Stimulated activated CD4-positive, alpha-beta T cell treated with anti-CD3 and anti-CD28 coated beads, Interleukin-4, amount 100 ng/mL, for 48 hours (primary cell): ENCODE measurements at regions not wholly inside any gene's neighbourhood (a gene's known extent, or its start where the extent isn't known, plus 50 kb on each side); places are given as distances from the start of the nearest gene placed in this dataset.

Experiments
- DNase-seq, 2 donors: peaks; one replicate each; pipeline ENCODE4 v3.0.0-alpha.2; 2020; ENCODE audit warnings: low read depth in 2 of 2

DNA sequence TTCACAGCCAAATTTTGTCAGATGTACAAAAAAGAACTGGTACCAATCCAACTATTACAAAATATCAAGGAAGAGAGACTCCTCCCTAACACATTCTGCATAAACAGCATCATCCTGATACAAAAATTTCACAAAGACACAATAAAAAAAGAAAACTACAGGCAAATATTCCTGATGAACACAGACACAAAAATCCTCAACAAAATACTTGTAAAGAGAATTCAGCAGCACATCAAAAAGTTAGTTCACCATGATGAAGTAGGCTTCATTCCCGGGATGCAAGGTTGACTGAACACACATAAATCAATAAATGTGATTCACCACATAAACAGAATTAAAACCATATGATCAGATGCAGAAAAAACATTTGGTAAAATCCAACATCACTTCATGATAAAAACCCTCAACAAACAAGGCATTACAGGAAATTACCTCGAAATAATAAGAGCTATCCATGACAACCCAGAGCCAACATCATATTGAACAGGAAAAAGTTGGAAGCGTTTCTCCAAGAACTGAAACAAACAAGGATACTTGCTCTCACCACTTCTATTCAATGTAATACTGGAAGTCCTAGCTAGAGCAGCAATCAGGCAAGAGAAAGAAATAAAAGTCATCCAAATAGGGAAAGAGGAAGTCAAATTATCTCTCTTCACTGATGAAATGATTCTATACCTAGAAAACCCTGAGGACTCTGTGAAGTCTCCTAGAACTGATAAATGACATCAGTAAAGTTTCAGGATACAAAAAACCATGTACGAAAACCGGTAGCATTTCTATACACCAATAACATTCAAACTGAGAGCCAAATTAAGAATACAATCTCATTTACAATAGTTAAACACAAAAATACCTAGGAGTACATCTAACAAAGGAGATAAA, 223.1 kb downstream of the REEP3 start:
- no peak for DNase-seq

- no peak for DNase-seq
Observed at GRCh38 chr10:63749915-63750314, 228.7 kb downstream of the REEP3 start.

DNA sequence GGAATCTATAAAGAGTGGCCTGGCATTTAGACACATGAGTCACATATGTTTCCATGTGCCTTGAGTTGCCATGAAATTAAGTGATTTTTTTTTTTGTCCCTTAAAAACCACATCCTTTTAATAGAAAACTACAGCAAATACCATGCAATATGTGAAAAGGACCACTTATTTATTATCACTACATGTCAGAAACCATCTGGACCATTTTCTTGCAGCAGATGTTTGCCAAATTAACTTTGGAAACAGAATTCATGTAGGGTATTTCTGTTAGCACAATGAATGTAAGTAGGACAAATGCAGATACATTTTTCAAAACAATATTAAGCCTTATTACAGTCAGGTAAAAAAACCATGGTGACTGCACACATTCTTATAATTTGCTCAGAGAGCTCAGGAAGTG, 230.6 kb downstream of the REEP3 start:
- DNase-seq, result no peak

DNA sequence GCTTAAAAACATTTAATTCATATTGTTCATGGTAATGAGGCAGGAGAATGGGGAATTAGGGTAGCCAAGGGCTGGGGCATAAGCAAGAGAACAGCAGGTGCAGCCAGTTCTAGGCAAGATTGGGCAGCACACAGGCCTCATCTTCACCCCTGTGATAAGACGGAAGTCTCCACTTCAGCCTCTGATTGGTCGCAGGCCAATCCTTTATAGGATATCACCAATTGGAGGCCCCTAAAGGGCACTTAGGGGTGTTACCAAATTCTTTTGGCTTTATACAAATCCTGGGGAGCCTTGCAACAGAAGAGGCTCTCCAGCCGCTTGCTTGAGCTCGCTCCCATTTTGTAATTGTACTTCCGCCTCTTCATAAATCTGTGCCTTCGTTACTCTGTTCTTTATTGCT, 231.1 kb downstream of the REEP3 start:
- no peak for DNase-seq

DNA sequence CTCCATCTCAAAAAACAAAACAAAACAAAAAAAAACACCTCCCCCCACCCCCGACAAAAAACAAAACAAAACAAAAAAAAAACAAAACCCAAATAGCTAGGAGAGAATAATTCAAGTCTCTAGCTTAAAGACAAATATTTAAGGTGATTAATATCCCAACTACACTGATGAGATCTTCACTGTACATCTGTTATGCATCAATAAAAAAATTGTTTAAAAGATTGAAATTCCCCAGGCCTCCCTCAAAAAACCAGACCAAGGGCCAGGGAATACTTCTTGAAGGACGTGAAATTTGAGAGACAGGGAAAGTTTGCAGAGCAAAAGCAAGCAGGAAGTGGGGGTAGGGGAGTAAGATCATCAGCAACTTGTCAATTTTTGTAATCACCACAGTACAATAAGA, 232.6 kb downstream of the REEP3 start:
- no peak for DNase-seq

- DNase-seq, result no peak
Observed at GRCh38 chr10:63755441-63755840, 234.2 kb downstream of the REEP3 start.

DNA sequence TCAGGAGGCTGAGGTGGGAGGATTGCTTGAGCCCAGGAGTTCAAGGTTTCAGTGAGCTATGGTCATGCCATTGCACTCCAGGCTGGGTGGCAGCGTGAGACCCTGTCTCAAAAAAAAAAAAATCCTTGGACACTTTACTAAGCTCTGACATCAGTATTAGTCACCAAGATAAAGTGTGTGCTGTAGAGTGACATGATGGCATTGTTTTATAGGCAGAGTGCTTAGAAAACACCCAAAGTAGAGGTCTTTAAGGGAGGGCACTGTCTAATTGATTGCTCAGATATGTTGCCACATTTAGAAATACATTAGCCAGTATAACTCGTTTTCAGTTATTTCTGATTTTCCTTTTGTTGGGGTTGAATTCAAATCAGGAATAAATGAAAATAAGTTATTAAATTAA, 235.9 kb downstream of the REEP3 start:
- no peak for DNase-seq

GRCh38 chr10:63758080-63758479, 236.9 kb downstream of the REEP3 start:
- no peak for DNase-seq

- no peak for DNase-seq
Observed at GRCh38 chr10:63759335-63759734, 238.1 kb downstream of the REEP3 start.

DNA sequence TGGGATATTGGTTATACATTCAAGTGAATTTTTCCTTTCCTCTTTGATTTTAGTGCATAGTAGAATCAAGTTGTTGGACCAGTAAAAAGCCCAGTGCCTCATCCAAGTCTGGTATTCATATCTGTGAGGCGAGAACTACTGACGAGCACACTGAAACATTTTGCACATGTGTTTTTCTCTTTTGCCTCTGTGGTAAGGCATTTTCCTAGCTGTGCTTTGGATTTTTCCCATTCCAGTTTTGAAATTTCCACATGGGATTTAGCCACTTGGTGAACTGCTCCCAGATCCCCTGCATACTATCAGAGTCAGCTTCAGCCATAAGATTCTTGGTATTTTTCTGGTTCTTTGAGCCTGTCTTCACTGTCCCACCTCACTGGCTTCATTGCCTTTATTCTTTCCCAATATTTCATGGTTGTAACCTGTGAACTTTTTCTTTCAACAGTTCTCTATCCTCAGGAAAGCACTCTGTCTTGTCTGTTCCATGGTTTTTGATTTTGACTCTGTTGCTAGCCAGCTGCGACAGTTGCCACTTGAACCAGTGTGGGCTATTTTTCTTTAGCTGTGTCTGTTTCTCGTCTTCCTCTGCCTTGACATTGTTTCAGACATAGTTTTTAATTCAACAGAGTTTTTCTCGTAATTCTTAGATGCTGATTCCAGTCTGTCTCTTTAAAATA, 239.0 kb downstream of the REEP3 start:
- DNase-seq, result no peak

DNA sequence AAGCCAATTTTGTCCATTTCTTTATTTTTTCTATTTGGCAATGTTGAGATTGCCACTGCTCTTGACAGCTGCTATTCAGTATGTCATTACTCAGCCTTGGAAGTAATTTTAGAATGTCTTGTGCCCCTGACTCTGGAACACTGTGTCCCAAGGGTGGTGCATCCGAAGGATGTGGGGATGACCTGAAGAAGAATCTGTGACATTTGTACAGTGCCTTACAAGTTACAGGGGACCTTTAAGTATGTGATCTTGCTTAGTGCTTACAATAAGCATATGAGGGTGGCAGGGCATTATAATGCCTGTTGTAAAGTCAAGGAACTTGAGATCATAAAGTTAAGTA, 239.5 kb downstream of the REEP3 start:
- no peak for DNase-seq

DNA sequence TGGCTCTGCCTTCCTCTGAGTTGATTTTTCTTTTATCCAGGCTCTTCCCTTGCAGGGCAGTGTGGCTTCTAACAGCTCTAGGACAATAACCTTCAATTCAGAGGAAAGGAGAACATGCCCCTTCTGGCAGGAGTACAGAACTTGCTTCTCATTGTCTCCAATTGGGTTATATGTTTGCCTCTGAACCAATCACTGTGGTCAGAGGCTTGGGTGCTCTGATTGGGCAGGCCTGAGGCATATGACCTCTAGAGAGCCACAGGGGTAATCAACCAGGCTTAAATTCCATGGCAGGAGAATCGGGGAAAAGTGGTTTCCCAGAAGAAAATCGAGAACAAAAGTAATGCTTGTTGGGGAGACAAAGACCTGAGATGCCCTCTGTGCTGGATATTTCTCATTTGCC, 240.0 kb downstream of the REEP3 start:
- no peak for DNase-seq

- DNase-seq, result no peak
Observed at GRCh38 chr10:63763744-63764143, 242.5 kb downstream of the REEP3 start.

DNA sequence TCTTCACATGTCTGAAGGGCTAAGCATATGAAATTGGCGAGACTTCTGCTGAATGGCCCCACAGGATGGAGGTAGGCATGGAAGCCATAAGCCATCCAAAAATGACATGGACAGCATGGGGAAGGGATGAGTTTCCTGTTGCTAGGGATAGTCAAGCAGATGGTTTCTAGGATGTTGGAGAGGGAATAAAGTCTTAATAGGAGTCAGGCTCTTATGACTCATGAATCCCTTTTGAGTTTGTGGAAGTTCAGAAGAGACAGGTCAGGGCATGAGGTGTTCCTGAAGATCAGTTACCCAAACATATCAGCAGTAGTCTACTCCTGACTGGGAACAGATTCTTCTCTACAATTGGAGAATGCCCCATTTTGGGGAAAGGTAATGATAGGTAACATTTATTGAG, 243.9 kb downstream of the REEP3 start:
- no peak for DNase-seq

GRCh38 chr10:63766745-63767137, 245.5 kb downstream of the REEP3 start:
- DNase-seq, result no peak

GRCh38 chr10:63767138-63767801, 246.1 kb downstream of the REEP3 start:
- DNase-seq, result no peak

DNA sequence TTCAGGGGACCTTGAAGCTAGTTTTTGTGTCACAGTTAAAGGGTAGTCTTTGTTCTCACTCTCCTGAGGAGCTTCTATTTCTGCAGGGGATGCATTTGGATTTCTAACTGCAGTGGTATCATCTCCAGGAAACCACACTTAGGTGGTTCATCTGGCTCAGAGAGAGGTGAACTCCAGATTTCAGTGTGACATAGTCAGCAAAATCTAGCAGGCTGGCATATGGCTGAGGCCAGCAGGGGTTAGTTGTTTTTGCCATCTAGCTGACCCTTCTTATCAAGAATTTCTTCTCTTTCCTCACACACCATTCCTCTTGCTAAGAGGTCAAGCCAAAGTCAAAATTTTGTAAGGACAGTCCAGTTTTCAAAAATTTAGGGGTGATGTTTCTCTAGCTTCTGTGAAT, 248.2 kb downstream of the REEP3 start:
- no peak for DNase-seq

GRCh38 chr10:63770523-63770922, 249.3 kb downstream of the REEP3 start:
- DNase-seq, result no peak

DNA sequence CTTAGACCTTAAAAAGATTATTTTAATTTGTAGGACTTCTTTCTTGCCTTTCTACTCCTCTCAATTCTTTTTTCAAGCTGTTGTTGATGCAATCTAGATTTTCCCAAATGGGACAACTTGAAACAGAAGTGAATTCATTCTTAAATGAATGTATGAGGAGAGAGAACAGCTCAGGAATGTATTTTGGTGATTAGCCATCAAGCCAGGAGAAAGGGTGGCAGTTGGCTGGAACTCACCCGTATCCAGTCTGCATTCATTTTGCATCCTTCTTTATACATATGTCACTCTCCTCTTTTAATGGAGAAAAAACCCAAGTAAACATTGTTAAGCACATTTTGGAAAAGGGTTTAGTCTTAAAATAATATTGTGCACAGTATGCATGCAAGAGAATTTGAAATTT, 251.3 kb downstream of the REEP3 start:
- no peak for DNase-seq

DNA sequence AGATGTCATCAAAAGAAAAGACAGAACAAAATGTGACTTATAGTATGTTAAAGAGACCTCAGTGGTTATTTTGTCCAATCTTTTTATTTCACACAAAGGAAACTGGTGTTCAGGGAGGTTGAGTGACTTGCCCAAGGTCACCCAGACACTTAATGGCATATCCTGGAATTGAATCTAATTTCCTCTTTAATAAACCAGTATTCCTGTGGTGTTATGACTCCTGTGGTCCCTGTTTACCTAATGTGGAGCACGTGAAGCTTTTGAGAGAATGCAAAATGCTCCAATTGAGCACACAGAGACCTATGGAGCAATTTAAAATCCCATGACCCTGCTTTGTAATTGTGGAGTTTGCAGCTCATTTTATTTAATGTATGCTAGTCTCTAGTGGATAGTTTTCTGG, 251.9 kb downstream of the REEP3 start:
- DNase-seq, result no peak

- DNase-seq, result no peak
Observed at GRCh38 chr10:63773962-63774361, 252.8 kb downstream of the REEP3 start.

DNA sequence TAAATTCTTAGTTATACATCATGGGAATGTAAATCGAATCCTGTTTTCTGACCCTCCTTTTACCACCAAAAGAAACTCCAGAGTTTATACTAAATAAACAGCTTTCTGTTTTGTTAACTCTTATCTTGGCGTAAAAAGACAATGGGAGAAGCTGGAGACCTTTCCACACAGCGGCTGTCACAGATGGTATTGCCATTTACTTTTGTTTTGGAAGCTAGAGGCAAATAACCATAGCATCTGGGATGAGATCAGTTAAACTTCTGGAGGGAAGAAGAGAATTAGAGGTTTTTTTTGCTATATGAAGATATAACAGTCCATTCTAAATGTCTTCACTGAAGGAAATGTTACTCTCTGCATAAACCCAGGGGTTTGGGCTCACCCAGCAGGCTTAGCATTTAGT, 258.9 kb downstream of the REEP3 start:
- no peak for DNase-seq

DNA sequence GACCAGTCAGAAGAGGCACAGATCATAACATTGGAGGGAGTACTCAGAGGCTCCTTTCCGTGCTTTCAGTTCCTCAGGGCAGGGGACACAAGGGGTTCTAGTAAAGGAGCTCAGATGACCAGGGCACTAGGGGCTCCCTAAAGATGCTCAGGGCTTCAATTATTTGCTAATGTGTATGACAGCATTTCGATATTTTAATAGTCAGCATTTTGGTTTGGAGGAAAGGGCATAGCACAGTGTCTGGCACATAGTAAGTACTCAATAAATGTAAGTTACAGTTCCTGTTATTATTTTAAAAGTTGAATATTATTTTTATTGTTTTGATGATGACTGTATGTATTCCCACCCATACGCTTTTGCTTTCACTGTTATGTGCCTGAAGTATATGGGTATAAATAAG, 260.0 kb downstream of the REEP3 start:
- no peak for DNase-seq
